ENCODE measurements at regions not wholly inside any gene's neighbourhood (a gene's known extent, or its start where the extent isn't known, plus 50 kb on each side); places are given as distances from the start of the nearest gene placed in this dataset.

DNA sequence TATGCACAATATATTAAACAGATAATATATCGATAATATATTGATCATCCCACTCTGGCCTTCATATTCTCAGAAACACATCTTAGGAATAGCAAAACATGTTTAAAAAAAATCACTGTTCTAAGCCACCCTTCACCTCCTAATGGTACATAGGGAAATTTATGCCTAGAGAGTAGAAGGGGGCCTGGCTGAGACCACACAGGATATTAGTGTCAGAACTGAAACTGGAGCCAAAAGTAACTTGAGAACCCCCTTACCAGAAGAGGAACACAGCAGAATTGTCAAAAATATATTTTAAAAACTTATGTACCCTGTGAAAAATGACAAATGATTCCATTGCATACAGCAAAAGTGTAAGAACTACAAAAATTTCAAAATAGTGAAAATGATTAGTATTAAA, 173.1 kb downstream of the VSIG4 start:
- TF ChIP-seq, protein P1, sequence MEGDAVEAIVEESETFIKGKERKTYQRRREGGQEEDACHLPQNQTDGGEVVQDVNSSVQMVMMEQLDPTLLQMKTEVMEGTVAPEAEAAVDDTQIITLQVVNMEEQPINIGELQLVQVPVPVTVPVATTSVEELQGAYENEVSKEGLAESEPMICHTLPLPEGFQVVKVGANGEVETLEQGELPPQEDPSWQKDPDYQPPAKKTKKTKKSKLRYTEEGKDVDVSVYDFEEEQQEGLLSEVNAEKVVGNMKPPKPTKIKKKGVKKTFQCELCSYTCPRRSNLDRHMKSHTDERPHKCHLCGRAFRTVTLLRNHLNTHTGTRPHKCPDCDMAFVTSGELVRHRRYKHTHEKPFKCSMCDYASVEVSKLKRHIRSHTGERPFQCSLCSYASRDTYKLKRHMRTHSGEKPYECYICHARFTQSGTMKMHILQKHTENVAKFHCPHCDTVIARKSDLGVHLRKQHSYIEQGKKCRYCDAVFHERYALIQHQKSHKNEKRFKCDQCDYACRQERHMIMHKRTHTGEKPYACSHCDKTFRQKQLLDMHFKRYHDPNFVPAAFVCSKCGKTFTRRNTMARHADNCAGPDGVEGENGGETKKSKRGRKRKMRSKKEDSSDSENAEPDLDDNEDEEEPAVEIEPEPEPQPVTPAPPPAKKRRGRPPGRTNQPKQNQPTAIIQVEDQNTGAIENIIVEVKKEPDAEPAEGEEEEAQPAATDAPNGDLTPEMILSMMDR (IDR thresholded peaks at IDR 0.05; ENCODE audit: borderline replicate concordance, extremely low read depth, low read length, poor library complexity, severe bottlenecking) = no peak
- no peak for TF ChIP-seq EZH2 (IDR thresholded peaks at IDR 0.05; ENCODE audit: borderline replicate concordance, low read depth, low read length, severe bottlenecking)
